SW 1271 (cell line): ENCODE measurements at regions not wholly inside any gene's neighbourhood (a gene's known extent, or its start where the extent isn't known, plus 50 kb on each side); places are given as distances from the start of the nearest gene placed in this dataset.

Experiments
- DNase-seq, 2 experiments: peaks; one replicate each; lab custom pipeline; 2025; lab: John Stamatoyannopoulos, UW

DNA sequence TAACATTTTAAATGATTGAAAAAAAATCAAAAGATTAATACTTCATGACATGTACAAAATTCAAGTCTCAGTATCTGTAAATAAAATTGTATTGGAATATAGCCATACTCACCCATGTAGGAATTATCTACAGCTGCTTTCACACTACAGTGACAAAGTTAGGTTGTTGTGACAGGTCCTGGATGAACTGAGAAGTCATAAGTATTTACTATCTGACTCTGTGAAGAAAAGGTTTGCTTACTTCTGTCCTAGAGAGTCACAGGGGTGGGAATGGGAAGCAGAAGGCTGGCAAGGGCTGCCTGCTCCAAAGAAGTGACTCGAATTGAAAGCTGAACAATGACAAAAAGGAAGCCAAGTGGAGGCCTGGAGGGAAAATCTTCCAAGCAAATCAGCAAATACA is 155.2 kb downstream of the SLC30A10 start:
- DNase-seq = no peak

DNA sequence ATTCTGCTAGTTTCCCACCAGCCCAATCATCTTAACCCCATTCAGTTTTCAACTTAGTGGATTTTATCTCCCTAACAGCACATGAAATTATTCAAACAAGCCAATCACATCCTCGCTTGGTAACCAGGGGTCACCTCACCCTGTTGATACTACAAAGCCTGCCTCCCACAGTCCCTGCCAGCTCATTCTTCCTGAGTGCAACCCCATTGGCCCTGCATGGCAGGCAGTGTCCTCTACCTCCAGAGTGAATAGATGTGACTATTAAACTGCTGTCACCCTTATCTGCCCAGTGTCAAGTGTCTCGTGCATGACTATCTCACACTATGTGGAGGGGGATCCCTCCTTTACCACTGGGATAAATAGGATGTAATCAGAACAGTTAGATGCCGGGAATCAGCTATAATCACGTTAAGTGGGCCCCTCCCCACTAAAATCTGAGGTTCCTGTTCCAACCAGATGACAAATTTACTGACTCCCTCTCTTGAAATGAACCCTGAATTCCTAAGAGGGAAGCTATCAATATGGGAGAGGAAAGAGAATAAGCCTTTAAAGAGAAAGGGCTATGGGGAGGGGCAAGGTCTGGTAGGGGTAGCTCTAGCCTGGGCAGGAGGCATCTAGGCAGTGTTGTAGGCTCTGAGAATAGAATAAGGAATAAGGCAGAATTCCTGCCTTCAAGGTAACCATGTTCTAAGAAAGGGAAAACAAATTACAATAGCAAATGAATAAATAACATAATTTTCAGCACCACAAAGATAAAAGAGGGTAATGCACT is 155.9 kb downstream of the SLC30A10 start:
- DNase-seq = no peak

DNA sequence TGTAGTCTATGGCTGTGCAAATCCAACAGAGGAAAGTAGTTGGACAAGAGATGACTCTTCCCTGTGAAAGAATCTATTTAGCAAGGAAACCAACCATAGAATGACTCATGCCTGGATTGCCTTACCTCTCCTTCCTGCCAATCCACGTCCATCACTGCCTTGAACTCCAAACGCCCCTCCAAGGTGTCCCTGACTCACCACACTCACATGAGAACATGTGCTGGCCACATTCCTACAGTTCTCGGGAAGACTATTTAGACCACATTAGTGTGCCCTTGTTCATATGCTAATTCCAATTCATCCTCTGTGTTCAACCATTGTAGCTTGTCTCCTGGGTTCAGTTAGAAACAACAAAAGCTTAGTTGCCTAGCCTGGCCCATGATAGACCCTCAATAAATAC is 157.3 kb downstream of the SLC30A10 start:
- DNase-seq = peak in 1 of 2 experiments; percentile 20

DNA sequence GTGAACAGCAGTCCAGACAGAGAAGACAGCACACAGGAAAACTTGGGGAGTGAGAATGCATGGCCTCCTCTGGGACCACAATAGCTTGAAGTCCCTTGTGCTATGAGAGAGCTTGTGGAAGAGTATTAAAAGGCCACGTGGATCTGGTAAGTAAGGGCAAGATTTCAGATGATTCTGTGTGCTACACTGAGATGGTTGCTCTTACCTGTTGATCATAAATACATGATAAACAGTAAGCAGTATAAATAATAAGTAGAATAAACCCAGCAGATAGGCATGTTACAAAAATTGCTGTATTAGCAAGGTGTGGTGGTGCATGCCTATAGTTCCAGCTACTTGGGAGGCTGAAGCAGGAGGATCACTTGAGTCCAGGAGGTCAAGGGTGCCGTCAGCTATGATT is 150.4 kb upstream of the ZC3H11B start:
- no peak for DNase-seq

DNA sequence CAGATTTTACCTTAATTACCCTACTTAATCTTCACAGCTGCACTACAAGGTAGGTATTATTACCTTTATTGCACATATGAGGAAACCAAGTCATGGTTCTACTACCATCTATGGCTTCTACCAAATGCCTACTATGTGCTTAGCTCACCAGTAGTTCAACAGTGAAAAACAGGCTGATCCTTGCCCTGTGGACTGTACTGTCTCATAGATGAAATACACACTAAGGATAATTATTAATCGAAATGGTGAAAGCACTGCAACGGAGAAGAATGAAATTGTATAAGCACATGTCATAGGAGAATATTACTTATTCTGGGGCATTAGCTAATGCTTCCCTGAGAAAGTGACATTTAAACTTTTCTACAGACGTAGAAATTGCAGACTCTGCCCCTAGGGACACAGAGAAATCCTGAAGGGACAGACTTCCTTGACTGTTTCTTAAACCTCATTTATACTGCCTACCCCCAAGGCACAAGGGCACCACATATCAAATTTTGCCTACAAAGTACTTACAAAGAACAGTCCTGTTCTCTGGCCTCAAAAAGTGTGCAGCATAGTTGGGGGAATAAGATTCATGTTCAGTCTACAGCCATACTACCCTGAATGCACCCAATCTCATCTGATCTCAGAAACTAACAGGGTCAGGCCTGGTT is 148.4 kb upstream of the ZC3H11B start:
- no peak for DNase-seq

DNA sequence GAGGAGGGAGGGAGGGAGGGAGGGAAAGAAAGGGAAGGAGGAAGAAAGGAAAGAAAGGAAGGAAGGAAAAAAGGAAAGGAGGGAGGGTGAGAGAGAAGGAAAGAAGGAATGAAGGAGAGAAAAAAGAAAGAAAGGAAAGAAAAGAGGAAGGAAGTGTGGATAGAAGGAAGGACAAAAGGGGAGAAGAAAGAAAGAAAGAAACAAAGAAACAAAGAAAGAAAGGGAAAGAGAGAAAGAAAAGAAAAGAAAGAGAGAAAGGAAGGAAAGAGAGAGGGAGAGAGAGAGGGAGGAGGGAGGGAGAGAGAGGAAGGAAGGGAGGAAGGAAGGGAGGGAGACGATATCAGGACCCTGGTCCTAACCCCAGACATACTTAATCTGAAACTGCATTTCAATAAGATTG is 146.2 kb upstream of the ZC3H11B start:
- no peak for DNase-seq

DNA sequence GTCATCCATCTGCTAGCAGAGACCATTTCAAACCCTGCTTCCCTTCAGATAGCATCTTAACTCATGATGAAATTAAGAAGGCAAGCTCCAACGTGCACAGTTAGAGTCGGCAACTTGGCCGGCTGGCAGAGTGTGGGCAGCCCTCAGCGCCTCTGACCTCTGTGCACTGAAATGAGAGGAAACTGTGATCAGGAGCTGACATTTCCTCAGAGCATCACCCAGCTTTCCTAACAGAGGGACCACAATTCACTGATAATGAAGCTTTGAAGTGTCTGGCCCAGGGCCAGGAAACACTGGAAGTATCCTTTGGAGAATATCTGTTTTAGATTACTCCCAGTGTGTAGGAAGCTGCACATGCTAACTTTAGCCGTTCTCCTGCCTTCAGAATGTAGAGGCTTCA is 145.0 kb upstream of the ZC3H11B start:
- DNase-seq = no peak

DNA sequence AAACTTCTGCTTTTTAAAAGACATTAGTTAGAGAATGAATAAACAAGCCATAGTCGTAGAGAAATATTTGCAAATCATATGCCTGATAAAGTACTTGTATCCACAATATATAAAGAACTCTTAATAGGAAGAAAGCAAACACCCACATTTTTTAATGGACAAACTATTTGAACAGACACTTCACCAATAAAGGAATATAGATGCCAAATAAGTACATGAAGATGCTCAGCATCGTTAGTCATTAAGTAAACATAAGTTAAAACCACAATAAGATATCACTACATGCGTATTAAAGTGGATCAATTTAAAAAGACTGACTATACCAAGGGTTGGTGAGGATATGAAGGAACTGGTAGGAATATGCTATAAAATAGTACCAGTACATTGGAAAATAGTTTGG is 142.3 kb upstream of the ZC3H11B start:
- DNase-seq = no peak

DNA sequence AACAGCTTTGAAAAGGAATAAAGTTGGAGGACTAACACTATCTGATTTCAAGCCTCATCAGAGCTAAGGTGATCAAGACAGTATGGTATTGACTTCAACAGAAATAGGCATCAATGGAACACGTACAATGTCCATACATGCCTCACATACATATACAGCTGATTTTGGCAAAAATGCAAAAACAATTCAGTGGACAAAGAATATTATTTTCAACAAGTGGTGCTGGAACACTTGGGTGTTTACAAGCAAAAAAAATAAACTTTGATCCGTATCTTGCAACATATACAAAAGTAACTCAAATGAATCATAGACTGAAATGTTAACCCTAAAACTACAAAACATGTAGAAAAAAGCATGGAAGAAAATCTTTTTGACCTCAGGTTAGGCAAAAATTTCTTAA is 141.9 kb upstream of the ZC3H11B start:
- no peak for DNase-seq

DNA sequence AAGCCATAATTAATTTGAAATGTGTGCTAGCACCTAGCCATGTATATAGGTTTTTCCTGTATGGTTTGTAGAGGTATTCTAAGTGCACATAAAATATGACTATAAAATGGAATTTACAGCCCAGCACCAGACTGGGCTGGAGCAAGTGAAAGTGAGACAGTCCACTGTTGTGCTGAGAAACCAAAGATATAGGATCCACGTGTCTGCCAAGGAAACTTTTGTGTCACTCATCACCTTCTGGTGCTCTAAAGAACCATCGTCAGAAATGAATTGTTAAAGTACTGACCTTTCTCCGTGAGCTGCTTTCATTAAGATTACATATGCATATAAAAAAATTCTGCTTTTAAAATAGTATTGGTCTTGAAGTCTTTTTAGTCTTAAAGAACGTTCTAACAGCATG is 141.0 kb upstream of the ZC3H11B start:
- DNase-seq = no peak

DNA sequence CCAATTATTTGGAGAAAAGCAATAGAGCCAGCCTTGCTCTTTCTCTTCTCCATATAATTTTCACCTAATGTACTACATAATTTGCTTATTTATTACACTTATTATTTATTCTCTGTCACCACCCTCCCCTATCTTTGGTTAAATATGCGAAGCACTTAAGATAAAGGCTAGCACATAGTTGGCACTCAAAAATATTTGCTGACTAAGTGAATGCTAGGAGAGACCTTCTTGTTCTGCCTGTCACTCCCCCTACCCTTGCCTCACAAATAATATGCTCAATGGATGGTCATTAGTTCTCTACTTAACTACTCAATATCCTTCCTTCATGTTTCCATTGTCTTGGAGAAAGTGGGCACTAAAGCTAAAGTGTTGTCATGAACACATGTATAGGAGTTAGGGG is 139.7 kb upstream of the ZC3H11B start:
- DNase-seq = no peak

DNA sequence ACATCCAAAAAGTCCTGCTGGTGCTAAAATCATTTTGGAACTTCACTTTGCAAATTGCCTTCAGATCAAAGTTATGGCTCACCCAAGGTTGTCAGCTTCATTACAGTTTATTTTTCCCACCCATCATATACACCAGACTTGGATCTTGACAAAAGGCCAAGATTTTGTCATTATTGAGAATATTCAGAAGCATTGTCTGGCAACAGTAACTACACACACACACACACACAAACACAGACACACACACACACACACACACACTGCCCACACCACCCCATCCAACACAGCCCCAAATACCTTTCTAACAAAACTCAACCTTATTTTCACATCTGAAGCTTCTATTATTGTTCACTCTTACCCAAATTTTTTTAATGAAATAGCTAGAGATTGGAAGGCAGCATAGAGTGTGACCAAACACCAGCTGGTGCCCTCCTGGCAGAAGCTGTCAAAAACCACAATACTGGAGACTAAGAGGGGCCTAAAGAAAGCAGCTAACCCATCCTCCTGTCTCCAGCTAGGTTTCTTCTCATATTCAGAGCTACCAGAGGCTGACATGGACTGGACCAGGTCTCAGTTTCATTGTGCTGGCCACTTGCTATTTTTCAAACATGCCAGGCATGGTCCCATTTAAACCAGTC is 139.1 kb upstream of the ZC3H11B start:
- DNase-seq = no peak

DNA sequence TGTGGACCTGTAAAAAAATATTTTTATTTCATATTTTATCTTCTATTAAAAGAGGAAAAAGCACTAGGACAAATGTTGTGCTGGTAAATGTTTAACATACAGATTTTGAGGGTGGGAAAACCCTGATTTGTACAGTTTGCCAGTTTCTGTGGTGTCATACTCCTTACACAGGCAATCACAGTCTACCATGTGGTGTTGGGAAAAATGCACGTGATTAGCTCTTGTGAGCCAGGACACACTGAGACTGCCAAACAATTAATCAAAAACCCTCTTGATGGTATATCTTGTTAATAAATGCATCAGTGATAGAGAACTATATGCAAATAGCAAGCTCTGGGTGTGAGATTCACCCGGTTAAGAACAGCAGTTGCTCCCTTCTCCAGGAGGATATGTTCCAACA is 136.5 kb upstream of the ZC3H11B start:
- DNase-seq = no peak

DNA sequence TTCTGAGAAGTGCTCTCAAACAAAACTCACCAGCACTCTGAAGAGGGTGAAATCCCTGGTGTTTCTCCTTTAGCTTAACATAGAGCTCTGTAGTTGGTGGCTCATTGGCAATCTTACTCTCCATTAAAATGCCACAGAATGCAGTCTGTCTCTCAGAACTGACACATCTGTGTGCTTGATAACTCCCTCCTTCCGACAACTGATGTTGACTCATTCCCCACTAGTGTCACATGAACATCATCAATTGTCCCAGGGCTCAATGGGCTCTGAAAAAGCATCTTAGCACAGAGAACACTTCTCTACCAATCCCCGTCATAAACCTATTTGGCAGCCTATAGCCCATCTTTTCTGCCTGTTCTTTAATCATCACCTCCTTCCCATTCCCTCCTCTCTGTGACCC is 133.2 kb upstream of the ZC3H11B start:
- no peak for DNase-seq

DNA sequence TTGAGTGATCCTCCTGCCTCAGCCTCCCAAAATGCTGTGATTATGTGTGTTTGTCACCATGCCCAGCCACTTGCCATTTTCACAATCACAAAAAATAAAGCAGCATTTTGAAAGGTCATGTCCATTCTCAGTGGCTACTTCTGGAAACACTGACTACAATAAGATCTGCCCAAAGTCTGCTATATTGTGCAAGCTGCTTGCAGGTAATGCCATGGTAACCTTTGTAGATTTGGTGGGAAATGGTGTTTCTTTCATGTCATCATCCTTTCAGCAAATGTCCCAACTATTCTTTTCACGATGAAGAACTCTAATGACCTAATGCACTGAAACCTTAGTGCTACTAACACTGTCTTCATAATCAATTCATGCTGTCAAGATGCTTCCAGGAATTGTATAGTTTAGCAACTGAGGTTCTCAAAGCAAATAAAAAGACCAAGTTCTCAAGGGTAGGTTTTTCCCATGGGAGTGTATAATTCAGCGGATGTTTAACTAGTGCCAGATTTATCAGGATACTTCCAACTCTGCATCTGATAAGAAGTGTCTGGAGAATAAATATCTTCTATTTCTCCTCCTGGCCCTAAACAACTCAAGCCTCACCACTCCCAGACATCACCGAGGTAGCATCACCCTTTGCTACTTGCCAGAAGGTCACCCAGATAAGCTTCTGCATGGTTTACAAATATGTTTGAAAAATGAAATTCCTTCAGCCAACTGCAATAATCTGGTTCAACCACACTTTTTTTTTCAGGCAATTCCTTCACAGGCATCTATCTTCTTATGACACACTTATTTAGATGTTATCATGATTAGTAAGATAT is 132.0 kb upstream of the ZC3H11B start:
- no peak for DNase-seq

DNA sequence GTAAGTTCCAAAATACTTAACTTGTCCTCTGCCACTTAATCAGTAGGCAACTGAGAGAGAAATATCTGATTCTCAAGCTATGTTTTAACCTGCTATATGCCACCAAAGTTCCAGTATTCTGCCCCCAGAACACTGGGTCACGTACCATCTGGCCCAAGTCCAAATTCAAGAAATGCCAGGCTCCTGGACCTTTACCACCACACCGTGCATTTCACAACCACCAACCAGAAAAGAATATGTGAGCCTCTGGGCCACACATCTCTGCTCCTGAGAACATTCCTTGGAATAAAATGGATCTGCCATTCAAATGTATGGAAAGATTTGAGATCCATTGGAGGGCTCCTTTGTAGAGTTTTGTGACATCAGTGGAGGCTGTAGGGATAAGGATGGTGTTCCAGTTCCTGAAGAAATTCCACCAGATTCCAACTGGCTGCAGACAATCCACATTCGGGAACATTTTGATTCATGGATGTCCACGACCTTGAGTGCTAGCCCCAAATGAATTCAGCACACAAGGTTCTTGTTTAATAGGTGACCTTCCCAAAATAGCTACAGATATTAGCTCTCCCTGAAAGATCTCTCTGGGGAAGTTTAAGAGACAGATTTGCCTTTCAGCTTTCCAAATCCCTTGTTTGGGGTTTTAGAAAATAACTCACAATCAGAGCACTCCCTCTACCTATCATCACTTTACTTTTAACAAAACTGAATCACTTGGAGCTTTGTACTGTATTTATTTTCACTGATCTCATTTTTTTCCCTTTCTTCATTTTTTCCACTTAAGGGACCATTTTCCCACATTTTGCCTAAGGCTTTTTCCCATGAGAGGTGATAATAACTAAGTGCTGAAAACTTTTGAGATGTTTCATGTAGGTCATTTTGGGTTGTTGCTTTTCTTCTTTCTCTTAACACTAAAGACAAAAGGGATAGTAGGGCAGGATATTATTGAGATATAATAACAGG is 128.4 kb upstream of the ZC3H11B start:
- DNase-seq = no peak

DNA sequence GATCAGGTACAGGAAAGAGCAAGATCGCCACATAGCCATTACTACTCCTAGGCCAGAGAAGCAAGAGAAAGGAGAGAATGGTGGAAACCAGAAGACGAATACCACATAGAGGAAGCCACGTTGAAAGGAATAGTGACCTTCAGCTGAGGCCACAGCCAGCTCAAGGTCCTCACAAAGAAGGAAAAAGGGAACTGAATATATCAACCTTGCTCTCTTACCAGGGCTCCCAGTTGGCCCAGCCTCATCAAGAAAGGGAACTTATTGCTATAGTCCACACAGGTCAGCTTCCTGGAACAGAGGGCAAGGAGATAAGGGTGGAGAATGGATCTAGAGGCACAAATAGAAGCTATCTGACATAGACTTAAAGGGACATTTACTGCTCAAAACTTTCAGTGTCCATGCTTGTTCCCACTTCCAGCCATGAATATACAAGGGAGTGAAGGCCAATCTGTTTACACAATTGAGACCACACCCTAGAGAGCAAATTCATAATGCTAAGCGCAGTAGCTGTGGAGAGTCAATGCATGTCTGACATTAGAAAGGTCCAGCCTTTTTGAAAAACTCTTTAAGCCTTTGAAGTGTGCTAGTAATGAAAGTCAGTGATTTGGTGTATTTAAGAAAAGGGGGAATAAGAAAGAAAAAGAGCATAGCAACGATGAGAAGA is 120.7 kb upstream of the ZC3H11B start:
- DNase-seq = no peak

DNA sequence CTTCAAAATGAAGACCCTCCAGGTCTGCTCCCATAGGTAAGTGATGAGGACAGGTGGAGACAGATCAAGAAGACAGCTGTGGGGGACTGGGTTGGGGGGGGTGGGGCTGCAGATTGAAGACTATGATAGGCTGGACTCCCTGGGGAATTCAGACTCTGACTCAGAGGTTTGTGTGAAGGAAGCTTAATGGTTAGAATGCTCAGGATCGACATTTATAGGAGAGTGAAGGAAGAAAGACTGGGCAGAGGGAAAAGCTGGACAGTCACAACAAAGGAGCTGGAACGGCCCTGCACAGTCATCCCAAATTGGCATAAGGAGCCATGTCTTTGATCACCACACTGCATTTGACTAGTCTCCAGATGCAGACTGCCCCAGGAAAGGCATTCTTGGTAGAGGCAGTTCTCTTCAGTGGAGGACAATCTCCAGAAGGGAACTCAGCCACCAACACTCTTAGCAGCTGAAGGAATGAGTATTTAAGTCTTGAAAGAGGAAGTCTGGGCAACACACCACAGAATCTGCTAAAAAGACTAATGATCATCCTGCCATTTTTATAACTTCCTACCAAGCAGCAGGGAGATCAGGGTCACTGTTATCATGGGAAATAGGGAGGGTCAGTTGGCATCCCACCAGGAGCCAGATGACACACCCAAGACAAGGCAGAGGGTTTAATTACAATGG is 120.0 kb upstream of the ZC3H11B start:
- DNase-seq = no peak

DNA sequence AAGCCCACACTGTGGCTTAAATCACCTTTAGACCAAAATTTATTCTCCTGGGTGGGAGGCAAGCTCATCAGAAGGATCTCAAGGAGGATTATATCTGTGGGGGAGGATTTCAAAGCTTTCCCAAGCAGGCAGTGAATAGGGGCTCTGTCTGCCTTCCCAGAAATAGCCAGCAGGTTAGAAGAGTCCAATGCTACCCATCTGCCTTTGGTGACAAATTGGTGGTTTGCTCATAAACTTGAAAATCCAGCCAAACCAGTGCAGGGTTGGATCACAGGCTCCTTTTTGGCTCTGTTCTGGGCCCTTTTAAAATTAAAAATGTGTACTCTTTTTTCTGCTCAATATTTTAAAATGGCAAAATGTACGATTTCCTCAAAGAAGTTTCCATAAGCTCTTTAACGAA is 118.9 kb upstream of the ZC3H11B start:
- DNase-seq = no peak
